HUES48 (cell line): ENCODE measurements at regions not wholly inside any gene's neighbourhood (a gene's known extent, or its start where the extent isn't known, plus 50 kb on each side); places are given as distances from the start of the nearest gene placed in this dataset.

ENCODE experiments used
- H3K27ac ChIP-seq: one replicate; pipeline ENCODE4 v1.7.0; 2013; ENCODE audit warnings: low read depth, low read length, inconsistent platforms
- H3K27me3 ChIP-seq: 2 replicates; pipeline ENCODE4 v1.6.1; 2013; ENCODE audit warnings: mild to moderate bottlenecking, low read length; ENCODE audit not compliant: control insufficient read depth, insufficient read depth
- H3K36me3 ChIP-seq: 2 replicates; pipeline ENCODE4 v1.6.1; 2013; ENCODE audit warnings: low read length; ENCODE audit not compliant: control insufficient read depth, insufficient read depth
- H3K4me1 ChIP-seq: 2 replicates; pipeline ENCODE4 v1.6.1; 2013; ENCODE audit warnings: mild to moderate bottlenecking, low read length; ENCODE audit not compliant: control insufficient read depth, insufficient read depth
- H3K4me3 ChIP-seq: 2 replicates; pipeline ENCODE4 v1.5.1; 2013; ENCODE audit warnings: mild to moderate bottlenecking, low read depth, low read length
- H3K9ac ChIP-seq: 2 replicates; pipeline ENCODE4 v1.6.1; 2013; ENCODE audit warnings: mild to moderate bottlenecking, low read depth, low read length, moderate library complexity
- H3K9me3 ChIP-seq: 2 replicates; pipeline ENCODE4 v1.6.1; 2013; ENCODE audit warnings: low read length; ENCODE audit not compliant: control insufficient read depth, insufficient read depth

- peaks cover 28% of the 10 kb centered on the region for H3K4me1 ChIP-seq
- H3K9me3 ChIP-seq, result no peaks in the 10 kb centered on the region
- H3K36me3 ChIP-seq, result no peaks in the 10 kb centered on the region
- H3K27ac ChIP-seq, result no peak overlapping the region
- H3K9ac ChIP-seq, result no peak overlapping the region
- H3K4me3 ChIP-seq, result no peak overlapping the region
- H3K27me3 ChIP-seq, result no peaks in the 10 kb centered on the region
Measured at GRCh38 chr2:47264686-47265085, 88.4 kb upstream of the CALM2 start.

GRCh38 chr2:47264143-47264542, 87.8 kb upstream of the CALM2 start:
- no peaks in the 10 kb centered on the region for H3K36me3 ChIP-seq
- H3K9me3 ChIP-seq, result no peaks in the 10 kb centered on the region
- no peak overlapping the region for H3K27ac ChIP-seq
- H3K9ac ChIP-seq, result no peak overlapping the region
- H3K27me3 ChIP-seq, result no peaks in the 10 kb centered on the region
- peaks cover 28% of the 10 kb centered on the region for H3K4me1 ChIP-seq
- H3K4me3 ChIP-seq, result no peak overlapping the region

GRCh38 chr2:47262657-47263056, 86.3 kb upstream of the CALM2 start:
- Histone ChIP-seq H3K4me1 (peaks cover 28% of the 10 kb centered on the region), H3K36me3 (no peaks in the 10 kb centered on the region), H3K27me3 (no peaks in the 10 kb centered on the region), H3K9ac (no peak overlapping the region), H3K4me3 (no peak overlapping the region), H3K9me3 (no peaks in the 10 kb centered on the region), H3K27ac (no peak overlapping the region)

GRCh38 chr2:47260971-47261370, 84.7 kb upstream of the CALM2 start:
- H3K27ac ChIP-seq, result no peak overlapping the region
- H3K9me3 ChIP-seq, result no peaks in the 10 kb centered on the region
- H3K4me3 ChIP-seq, result no peak overlapping the region
- H3K27me3 ChIP-seq, result no peaks in the 10 kb centered on the region
- H3K9ac ChIP-seq, result no peak overlapping the region
- H3K4me1 ChIP-seq, result peaks cover 28% of the 10 kb centered on the region
- no peaks in the 10 kb centered on the region for H3K36me3 ChIP-seq

- no peaks in the 10 kb centered on the region for H3K27me3 ChIP-seq
- H3K36me3 ChIP-seq, result no peaks in the 10 kb centered on the region
- H3K27ac ChIP-seq, result no peak overlapping the region
- H3K9ac ChIP-seq, result no peak overlapping the region
- H3K4me1 ChIP-seq, result peaks cover 17% of the 10 kb centered on the region
- no peak overlapping the region for H3K4me3 ChIP-seq
- no peaks in the 10 kb centered on the region for H3K9me3 ChIP-seq
Measured at GRCh38 chr2:47259829-47260228, 83.5 kb upstream of the CALM2 start.

GRCh38 chr2:47257946-47258348, 81.6 kb upstream of the CALM2 start:
- Histone ChIP-seq H3K27ac (no peak overlapping the region), H3K4me3 (no peak overlapping the region), H3K27me3 (no peaks in the 10 kb centered on the region), H3K9ac (no peak overlapping the region), H3K9me3 (no peaks in the 10 kb centered on the region), H3K4me1 (peaks cover 8% of the 10 kb centered on the region; the same call in 1 of the 2 replicates), H3K36me3 (no peaks in the 10 kb centered on the region)

- Histone ChIP-seq H3K9me3 (no peaks in the 10 kb centered on the region), H3K27ac (no peak overlapping the region), H3K27me3 (no peaks in the 10 kb centered on the region), H3K4me1 (peaks cover 8% of the 10 kb centered on the region; the same call in 1 of the 2 replicates), H3K9ac (no peak overlapping the region), H3K36me3 (no peaks in the 10 kb centered on the region), H3K4me3 (no peak overlapping the region)
Measured at GRCh38 chr2:47256416-47257087, 80.2 kb upstream of the CALM2 start.

GRCh38 chr2:47255794-47256193, 79.5 kb upstream of the CALM2 start:
- no peak overlapping the region for H3K4me3 ChIP-seq
- H3K9me3 ChIP-seq, result no peaks in the 10 kb centered on the region
- H3K36me3 ChIP-seq, result no peaks in the 10 kb centered on the region
- H3K27ac ChIP-seq, result no peak overlapping the region
- H3K4me1 ChIP-seq, result peaks cover 8% of the 10 kb centered on the region; the same call in 1 of the 2 replicates
- no peaks in the 10 kb centered on the region for H3K27me3 ChIP-seq
- no peak overlapping the region for H3K9ac ChIP-seq

- H3K9me3 ChIP-seq, result no peaks in the 10 kb centered on the region
- H3K4me3 ChIP-seq, result no peak overlapping the region
- H3K36me3 ChIP-seq, result no peaks in the 10 kb centered on the region
- H3K27me3 ChIP-seq, result no peaks in the 10 kb centered on the region
- H3K9ac ChIP-seq, result no peak overlapping the region
- peaks cover 9% of the 10 kb centered on the region for H3K4me1 ChIP-seq
- no peak overlapping the region for H3K27ac ChIP-seq
Measured at GRCh38 chr2:47254464-47254863, 78.2 kb upstream of the CALM2 start.

GRCh38 chr2:47253447-47253846, 77.1 kb upstream of the CALM2 start:
- Histone ChIP-seq H3K9ac (no peak overlapping the region), H3K4me1 (peaks cover 12% of the 10 kb centered on the region), H3K36me3 (no peaks in the 10 kb centered on the region), H3K4me3 (no peak overlapping the region), H3K9me3 (no peaks in the 10 kb centered on the region), H3K27ac (no peak overlapping the region), H3K27me3 (no peaks in the 10 kb centered on the region)

- peaks cover 5% of the 10 kb centered on the region for H3K4me1 ChIP-seq
- no peaks in the 10 kb centered on the region for H3K9me3 ChIP-seq
- H3K4me3 ChIP-seq, result no peak overlapping the region
- no peaks in the 10 kb centered on the region for H3K36me3 ChIP-seq
- no peak overlapping the region for H3K9ac ChIP-seq
- no peaks in the 10 kb centered on the region for H3K27me3 ChIP-seq
- H3K27ac ChIP-seq, result no peak overlapping the region
Measured at GRCh38 chr2:47251404-47251675, 75.0 kb upstream of the CALM2 start.
